Stimulated activated CD8-positive, alpha-beta memory T cell treated with anti-CD3 and anti-CD28 coated beads, Interleukin-4, amount 100 ng/mL, for 48 hours (primary cell): ENCODE measurements at regions not wholly inside any gene's neighbourhood (a gene's known extent, or its start where the extent isn't known, plus 50 kb on each side); places are given as distances from the start of the nearest gene placed in this dataset.

Source experiments
- DNase-seq: peaks from one replicate; pipeline ENCODE4 v3.0.0-alpha.2; 2020

DNA sequence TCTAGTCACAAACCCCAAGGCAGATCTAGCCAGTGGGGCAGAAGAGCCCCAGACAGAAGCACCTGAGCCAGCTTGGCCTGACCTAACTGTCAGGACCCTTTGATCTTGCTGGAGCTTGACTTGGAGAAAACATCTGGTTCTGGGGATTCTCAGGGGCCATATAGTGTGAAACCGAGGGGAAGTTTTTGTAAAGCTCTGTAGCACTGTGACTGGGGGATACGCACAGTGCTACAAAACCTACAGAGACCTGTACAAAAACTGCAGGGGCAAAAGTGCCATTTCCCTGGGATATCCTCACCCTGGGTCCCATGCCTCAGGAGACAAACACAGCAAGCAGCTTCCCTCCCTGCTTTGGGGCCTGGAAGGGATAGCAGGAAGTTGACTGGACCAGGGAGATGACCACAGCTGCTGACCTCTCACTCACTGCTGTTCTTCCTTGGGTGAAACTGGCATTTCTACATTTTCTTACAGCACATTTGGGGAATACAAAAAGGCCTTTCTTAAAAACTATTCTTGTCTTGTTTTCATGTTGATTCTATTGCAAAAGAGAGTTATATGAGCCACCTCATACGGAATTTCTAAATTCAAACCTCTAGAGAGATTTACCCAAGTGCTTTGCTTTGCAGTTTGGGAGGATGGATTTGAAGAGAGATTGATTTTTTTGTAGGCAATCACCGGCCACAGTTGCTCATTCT is 140.0 kb downstream of the DAD1 start:
- DNase-seq = no peak

- DNase-seq = no peak
These were observed 140.8 kb downstream of the DAD1 start for GRCh38 chr14:22448035-22448904.

DNA sequence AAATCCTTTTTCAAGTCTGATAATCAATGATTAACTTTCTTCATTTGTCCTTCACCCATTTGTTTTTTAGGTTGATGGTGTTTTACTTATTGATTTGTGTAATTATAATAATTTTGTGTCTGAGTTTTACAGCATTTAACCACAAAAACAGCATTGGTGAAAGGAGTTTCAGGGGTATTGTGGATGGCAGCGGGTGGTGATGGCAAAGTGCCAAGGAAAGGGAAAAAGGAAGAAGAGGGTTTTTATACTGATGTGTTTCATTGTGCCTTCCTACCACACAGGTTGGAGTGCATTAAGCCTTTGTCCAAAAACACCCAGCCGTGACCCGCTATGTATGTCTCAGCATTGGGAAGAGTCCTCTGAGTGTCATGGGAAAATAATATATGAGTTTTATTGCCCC is 150.3 kb downstream of the DAD1 start:
- no peak for DNase-seq

DNA sequence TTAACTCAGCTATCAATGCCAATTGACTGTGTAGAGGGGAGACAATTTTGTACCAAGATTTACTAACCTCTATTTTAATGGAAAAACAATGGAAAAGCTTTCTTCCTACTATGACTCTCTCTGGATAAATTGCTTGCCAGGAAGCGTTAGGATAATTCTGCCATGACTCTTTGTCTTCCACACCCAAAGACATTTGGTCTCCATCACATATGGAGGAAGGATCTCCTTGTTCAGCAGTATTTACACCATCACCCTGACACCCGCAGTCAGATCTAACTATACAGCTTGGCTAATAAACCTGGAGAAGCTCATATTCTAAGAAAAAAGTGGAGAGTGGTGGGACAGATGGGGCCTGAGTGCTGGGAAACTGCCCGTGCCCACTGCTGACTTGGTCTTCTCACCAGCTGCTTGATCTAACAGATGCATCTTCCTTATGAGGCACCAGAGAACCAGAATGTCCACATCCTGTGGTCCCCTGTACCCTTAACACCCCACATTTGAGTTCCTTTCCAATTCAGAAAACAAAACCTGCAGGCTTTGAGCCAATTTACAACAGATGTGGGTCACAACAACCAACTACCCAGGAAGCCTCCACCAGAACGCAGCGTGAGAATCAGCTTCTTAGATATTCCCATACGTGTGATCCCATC is 154.0 kb downstream of the DAD1 start:
- no peak for DNase-seq

DNA sequence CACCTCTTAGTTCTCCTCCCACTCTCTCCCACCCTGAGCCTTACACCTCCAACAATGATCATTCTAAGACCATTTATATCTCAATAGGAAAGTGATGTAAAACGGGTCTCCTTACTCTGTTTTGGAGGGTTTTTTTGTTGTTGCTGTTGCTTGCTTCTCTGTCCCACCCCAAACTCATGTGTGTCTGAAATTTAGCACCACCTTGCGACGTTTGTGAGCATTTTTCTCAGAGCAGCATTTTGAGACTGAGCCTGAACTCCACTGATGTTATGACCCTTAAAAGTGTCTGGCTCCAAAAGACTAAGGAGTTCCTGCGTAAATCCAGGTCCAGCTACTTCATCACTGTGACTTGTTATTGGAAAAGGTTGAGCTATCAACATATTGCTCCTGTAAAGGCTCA is 155.0 kb downstream of the DAD1 start:
- no peak for DNase-seq

- DNase-seq = no peak
These were observed 156.0 kb downstream of the DAD1 start for GRCh38 chr14:22433069-22433468.

DNA sequence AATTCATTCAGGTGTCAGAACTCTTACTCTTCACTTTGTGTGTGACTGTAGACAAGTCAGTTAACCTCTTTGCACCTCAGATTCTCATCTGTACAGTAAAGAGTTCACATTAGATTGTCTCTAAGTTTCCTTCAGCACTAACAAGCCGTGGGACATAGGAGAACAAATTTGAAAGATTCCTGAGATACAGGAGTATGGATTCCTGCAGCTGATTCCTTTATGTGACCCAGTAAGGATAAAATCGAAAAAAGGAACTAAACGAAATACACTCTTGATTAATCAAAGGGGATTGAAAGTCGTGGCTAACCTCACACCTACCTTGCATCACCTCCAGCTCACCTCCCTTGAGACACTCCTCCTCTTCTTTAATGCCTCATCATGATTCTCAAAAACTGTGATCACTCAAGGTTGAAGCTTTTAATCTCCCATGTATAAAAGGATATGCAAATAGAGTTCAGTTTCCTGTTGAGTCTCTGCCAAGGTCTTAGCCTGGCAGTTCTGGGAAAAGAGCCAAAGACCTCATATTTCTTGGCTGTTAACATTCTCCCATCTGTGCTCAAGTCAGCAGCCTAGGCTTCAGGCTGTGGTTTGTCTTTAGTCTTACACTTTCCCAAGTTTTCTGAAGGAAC is 156.6 kb downstream of the DAD1 start:
- no peak for DNase-seq

DNA sequence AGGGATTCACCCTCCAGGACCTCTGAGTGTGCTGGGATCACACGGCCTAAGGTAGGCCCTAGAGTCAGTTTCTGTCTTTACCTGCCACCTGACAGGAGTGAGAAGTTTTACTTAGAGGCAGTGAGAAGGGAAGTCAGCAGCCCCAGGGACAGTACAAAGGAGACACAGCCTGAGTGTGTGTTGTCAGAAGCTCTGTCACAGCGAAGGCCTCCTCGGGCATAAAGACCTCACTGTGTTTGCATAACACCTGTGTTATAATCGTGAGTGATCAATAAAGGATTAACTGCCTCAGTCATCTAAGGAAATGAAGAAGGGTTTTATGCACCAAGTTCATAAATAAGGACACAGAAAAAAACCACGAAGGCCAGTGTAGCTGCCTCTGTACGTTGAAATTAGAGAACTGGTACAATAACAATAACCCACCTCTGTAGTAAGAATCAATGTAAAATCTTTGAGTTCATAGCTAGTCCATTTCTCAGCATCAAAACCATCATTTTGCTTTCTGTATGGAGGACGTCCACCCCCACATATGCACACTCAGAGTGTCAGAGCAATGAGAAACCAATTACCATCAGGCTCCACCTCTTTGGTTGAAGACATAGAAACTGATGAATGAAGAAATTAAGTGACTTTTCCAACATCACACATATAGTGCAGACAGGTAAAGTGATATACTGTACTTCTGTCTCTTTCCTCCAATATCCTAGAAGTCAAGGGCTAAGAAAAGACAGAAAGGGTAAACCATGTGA is 159.3 kb downstream of the DAD1 start:
- DNase-seq = no peak

- no peak for DNase-seq
These were observed 160.2 kb downstream of the DAD1 start for GRCh38 chr14:22428700-22429291.

DNA sequence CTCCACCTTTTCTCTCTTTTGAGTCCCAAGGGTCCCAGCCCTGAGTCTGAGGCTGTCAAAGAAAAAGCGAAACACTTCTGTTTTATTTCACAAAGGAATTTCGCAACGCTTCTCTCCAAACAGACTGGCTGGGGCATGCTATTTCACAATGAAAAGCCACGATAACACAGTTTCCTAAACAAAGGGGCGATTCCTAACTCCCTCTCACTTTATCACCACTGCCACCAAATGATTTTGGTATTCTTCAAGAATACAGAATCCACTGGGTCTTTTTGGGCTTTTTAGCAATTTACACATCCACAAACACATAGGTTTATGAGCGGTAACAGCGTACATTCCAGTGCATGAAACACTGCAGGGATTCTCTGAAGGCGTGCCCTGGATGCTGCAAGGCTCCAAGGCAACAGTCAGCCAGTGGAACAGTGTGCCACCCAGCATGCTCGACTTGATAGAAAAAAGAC is 161.2 kb downstream of the DAD1 start:
- DNase-seq = no peak

GRCh38 chr14:22426711-22427110 is 162.3 kb downstream of the DAD1 start:
- no peak for DNase-seq

DNA sequence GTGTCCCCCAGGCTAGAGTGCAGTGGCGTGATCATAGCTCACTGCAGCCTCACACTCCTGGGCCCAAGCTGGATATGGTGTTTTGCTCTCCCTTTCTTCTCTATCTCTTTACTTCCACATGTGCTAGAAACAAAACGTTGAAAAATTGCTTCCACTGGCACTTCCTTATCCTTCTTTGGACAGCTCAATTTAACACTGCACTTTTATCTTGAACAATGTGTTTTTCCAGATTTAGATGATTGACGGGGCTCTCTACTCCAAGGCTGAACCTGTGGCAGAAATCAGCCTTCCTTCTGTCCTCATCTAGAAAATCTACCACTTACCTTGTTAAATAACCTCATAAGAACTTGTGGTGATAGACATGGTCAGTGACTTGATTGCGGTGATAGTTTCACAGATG is 165.1 kb downstream of the DAD1 start:
- no peak for DNase-seq

DNA sequence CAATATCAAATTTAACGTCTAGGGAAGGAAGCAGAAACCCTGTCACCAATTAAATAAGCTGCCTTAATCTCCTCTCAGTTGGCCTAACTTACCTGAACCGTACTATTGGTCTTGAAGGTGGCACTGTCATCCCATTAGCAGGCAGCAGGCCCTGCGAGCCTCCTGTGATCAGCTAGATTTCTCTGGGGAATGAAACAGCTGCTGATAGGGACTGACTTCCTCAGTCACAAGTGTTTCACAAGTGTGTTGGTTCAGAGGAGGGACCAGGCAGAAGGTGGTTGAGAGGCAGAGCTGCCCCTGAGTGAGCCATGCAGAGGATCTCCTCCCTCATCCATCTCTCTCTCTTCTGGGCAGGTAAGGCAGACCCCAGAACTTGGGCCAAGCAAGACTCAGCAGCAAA is 166.8 kb downstream of the DAD1 start:
- no peak for DNase-seq

- DNase-seq = no peak
These were observed 168.3 kb downstream of the DAD1 start for GRCh38 chr14:22420598-22421186.

DNA sequence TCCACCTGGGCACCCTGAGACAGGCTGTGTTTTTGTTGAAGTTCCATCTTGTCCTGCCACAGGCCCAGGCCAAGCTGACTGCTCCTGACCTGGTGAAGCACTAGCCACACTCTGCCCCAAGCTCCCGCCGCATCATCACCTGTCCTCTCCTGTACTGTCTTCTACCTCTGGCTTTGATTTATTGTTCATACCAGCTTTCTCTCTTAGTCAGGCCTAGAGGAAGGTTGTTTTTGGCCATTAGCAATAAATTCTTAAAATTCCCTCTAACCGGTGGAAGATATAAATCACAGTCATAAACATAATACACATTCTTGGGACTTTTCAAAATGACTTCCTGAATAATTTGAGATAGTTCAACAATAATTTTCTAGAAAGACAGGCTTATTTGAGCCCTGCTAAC is 169.4 kb downstream of the DAD1 start:
- no peak for DNase-seq

DNA sequence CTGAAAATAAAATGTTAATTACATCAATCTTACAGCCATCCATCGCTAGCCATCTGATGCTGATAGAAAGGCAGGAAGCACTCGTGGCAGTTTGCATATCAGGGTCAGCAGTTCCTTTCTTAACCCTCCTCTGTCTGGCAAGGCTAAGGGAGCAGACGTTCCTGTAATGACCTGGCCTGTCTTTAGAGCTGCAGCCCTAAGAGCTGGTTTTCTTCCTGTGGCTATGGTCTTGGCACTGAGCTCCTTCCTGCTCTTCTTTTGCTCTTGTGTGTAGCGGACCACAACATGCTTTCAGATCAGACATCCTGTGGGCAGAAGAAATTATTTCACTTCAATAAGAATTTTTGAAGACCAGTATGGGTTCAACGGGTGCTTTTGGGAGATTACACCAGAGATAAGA is 170.4 kb downstream of the DAD1 start:
- DNase-seq = no peak

DNA sequence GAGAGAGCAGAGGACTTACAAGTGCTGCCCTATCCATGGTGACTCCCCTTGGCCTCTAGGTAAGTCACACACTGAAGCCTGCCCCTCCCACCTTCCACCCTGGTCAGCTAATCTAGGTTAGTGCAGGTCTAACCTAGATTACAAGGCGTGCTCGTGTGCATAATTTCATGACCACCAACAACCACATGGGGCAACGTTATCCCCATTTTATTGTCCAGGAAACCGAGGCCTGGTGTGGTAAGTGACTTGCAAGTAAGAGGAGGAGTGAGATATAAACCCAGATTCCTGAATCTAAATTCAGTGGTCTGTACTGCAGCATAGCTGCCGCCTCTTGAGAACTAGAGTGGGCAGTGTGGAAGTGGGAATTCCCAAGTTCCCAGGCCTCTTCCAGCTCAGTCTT is 171.1 kb downstream of the DAD1 start:
- DNase-seq = no peak

DNA sequence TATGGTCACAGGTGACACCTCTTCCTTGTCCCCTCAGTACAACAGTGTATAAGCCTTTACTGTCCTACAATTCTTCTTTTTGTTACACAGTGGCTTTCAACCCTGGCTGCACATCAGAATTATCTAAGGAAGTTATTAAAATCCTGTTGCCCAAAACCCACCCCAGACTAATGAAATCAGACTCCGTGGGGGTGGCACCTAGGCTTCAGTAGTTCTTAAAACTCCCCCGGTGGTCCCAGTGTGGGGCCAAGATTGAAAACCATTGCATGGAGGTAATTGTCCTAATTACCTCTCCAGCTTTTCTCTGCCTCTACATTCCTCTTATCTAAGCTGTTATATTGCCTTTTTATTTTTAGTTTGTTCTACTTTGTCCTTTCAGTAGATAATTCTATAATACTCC is 172.8 kb downstream of the DAD1 start:
- DNase-seq = no peak

GRCh38 chr14:22415605-22415959 is 173.4 kb downstream of the DAD1 start:
- no peak for DNase-seq

DNA sequence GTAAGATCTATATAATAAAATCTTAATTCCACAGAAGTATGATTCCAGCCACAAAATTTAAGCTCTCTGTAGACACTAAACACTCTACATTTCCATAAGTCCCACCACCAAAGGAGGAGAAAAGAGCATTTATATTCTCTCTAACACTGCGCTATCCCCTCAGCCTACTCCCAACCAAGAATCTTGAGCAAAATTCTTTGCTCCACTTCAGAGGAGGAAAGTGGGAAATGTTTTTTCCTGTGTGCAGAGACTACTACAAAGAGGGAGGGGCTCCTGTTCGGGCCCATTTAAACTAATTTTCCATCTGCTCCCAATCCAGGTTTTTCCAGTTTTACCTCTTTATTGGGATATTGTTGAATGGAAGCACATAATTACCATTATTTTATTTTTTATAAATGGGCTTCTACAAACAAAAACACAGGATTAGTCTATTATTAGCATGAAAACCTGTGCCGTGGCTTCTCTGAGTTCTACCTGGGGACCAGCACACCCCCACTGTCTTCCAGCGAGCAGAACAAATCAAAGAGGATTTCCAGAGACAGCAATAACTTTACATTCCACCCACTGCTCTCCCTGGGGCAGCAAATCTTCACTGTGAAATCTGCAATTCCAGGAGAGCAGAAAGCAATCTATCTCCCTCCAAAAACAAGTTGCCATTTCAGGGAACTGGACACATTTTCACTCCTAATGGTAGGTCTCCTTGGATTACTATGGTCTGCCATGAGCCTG is 174.0 kb downstream of the DAD1 start:
- DNase-seq = no peak

DNA sequence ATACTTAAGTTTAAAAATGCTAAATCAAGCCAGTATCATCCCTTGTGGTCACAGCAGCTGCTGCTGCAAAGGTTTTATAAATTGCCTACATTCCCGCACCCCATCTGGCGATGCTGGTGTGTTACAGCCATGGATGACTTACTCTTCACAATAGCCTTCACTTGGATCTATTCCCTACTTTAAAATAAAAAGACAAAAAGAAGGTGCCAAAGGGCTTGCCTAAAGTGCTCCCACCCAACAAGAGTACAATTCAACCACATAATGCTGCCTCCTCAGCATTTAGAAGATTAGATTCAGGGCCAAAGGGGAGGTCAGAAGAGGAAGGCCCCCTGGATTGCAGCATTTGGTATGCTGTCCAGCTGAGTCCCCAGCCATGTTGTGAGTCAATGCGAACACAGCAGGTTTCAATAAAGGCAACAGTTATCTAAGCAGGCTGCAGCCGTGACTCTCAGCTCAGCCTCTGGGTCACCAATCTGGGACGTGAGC is 176.1 kb downstream of the DAD1 start:
- no peak for DNase-seq
